A549 (cell line): ENCODE measurements at regions not wholly inside any gene's neighbourhood (a gene's known extent, or its start where the extent isn't known, plus 50 kb on each side); places are given as distances from the start of the nearest gene placed in this dataset.

Source experiments
- CEBPB ChIP-seq, 2 experiments: fragments of >200 bp in 1 of 2; sonication (Bioruptor Twin) in 1 of 2; formaldehyde crosslinking in 1 of 2; IDR thresholded peaks; 2 replicates each; pipeline ENCODE4 v1.6.1; 2012 to 2016
- CHD4 ChIP-seq: fragments of 200-600 bp; sonication (generic); IDR thresholded peaks from 2 replicates; pipeline ENCODE4 v1.6.1; 2016; ENCODE audit warnings: antibody characterized with exemption, mild to moderate bottlenecking, borderline replicate concordance
- EP300 ChIP-seq, 2 experiments: fragments of >200 bp; sonication (Bioruptor Twin); formaldehyde crosslinking; IDR thresholded peaks; 2 replicates in 1 of 2; 3 replicates in 1 of 2; pipeline ENCODE4 v1.6.1; 2016 to 2017
- FOSB ChIP-seq: fragments of 250-450 bp; sonication (Bioruptor Pico); IDR thresholded peaks from 2 replicates; pipeline ENCODE4 v1.5.0; 2020; ENCODE audit warnings: mild to moderate bottlenecking, moderate library complexity
- JUN ChIP-seq, 2 experiments: fragments of >200 bp; sonication (Bioruptor Twin); formaldehyde crosslinking; IDR thresholded peaks; 2 replicates in 1 of 2; 3 replicates in 1 of 2; pipeline ENCODE4 v1.6.1; 2016 to 2017
- POLR2A ChIP-seq: IDR thresholded peaks from 2 replicates; pipeline ENCODE4 v1.6.1; 2012; ENCODE audit warnings: mild to moderate bottlenecking, low read length
- RAD21 ChIP-seq, 2 experiments: fragments of >200 bp in 1 of 2; sonication (Bioruptor Twin) in 1 of 2; formaldehyde crosslinking in 1 of 2; IDR thresholded peaks in 1 of 2; conservative IDR thresholded peaks in 1 of 2; 2 replicates in 1 of 2; 3 replicates in 1 of 2; pipeline ENCODE4 v1.6.1; 2012 to 2018; ENCODE audit warnings: inconsistent platforms in 1 of 2
- TF ChIP-seq, protein P1 (sequence below): fragments of >200 bp; sonication (Bioruptor Twin); formaldehyde crosslinking; IDR thresholded peaks from 3 replicates; pipeline ENCODE4 v1.5.1; 2016
- TF ChIP-seq, protein P2 (sequence below): fragments of 250-450 bp; sonication (Bioruptor Pico); IDR thresholded peaks from 2 replicates; pipeline ENCODE4 v1.5.0; 2021; ENCODE audit warnings: mild to moderate bottlenecking, moderate library complexity, borderline replicate concordance
- TF ChIP-seq, protein P3 (sequence below): IDR thresholded peaks from 2 replicates; pipeline ENCODE4 v1.6.1; 2012; ENCODE audit warnings: low read depth, borderline replicate concordance

DNA sequence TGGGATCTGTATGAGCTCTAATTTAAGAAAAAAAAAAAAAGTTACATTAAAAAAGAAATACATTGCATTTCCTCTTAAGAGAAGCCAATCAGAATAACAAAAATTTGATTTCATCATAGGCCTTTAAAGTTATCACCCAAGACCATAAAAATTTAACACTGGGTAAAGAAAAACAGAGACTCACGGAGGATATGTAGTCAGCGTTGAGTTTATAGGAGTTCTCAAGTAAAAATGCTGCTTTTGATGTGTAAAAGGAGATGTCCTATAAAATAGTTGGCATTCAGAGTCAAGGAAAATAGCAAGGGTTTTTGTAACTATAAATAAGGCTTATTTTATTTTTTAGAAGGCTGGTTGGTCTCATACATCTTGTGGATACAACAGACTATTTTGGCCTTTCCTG is 191.1 kb downstream of the EFNB2 start:
- TF ChIP-seq, protein P1, sequence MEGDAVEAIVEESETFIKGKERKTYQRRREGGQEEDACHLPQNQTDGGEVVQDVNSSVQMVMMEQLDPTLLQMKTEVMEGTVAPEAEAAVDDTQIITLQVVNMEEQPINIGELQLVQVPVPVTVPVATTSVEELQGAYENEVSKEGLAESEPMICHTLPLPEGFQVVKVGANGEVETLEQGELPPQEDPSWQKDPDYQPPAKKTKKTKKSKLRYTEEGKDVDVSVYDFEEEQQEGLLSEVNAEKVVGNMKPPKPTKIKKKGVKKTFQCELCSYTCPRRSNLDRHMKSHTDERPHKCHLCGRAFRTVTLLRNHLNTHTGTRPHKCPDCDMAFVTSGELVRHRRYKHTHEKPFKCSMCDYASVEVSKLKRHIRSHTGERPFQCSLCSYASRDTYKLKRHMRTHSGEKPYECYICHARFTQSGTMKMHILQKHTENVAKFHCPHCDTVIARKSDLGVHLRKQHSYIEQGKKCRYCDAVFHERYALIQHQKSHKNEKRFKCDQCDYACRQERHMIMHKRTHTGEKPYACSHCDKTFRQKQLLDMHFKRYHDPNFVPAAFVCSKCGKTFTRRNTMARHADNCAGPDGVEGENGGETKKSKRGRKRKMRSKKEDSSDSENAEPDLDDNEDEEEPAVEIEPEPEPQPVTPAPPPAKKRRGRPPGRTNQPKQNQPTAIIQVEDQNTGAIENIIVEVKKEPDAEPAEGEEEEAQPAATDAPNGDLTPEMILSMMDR, result no peak
- no peak for TF ChIP-seq POLR2A
- TF ChIP-seq CEBPB (IDR thresholded peaks at IDR 0.05), result no peak
- no peak for TF ChIP-seq JUN (IDR thresholded peaks at IDR 0.05)
- TF ChIP-seq, protein P2, sequence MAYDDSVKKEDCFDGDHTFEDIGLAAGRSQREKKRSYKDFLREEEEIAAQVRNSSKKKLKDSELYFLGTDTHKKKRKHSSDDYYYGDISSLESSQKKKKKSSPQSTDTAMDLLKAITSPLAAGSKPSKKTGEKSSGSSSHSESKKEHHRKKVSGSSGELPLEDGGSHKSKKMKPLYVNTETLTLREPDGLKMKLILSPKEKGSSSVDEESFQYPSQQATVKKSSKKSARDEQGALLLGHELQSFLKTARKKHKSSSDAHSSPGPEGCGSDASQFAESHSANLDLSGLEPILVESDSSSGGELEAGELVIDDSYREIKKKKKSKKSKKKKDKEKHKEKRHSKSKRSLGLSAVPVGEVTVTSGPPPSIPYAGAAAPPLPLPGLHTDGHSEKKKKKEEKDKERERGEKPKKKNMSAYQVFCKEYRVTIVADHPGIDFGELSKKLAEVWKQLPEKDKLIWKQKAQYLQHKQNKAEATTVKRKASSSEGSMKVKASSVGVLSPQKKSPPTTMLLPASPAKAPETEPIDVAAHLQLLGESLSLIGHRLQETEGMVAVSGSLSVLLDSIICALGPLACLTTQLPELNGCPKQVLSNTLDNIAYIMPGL (CRISPR knock-in tag), result no peak
- no peak for TF ChIP-seq CHD4
- TF ChIP-seq EP300 (IDR thresholded peaks at IDR 0.05), result no peak
- TF ChIP-seq, protein P3, sequence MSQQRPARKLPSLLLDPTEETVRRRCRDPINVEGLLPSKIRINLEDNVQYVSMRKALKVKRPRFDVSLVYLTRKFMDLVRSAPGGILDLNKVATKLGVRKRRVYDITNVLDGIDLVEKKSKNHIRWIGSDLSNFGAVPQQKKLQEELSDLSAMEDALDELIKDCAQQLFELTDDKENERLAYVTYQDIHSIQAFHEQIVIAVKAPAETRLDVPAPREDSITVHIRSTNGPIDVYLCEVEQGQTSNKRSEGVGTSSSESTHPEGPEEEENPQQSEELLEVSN, result no peak
- TF ChIP-seq RAD21 (conservative IDR thresholded peaks at IDR 0.05 in 1 of 2, IDR thresholded peaks at IDR 0.05 in 1 of 2), result no peak
- no peak for TF ChIP-seq FOSB
